Activated T-cell treated with anti-CD3 and anti-CD28 coated beads, Interleukin-2, amount 50 U/mL, for 4 hours (primary cell): ENCODE measurements at regions not wholly inside any gene's neighbourhood (a gene's known extent, or its start where the extent isn't known, plus 50 kb on each side); places are given as distances from the start of the nearest gene placed in this dataset.
"Not testable (repeated sequence)": the region's sequence is repeated elsewhere in the genome, so short reads cannot be mapped to it uniquely, and the experiment has no call there.

Experiments
- ATAC-seq, 2 donors: fragments of 200-7000 bp; cut with Tn5 transposase; one replicate each; pipeline ENCODE4 v1.10.0; 2021
- DNase-seq: peaks from one replicate; pipeline ENCODE4 v3.0.0-alpha.2; 2020
- H3K27me3 Mint-ChIP-seq: one replicate; pipeline ENCODE4 v1.8.0; 2021; ENCODE audit warnings: low read depth, mixed read lengths
- H3K36me3 Mint-ChIP-seq: one replicate; pipeline ENCODE4 v1.8.0; 2022; ENCODE audit warnings: mixed read lengths; ENCODE audit not compliant: insufficient read depth
- H3K4me1 Mint-ChIP-seq: one replicate; pipeline ENCODE4 v1.8.0; 2021; ENCODE audit warnings: low read depth, mixed read lengths
- H3K4me3 Mint-ChIP-seq: one replicate; pipeline ENCODE4 v1.8.0; 2021; ENCODE audit warnings: mild to moderate bottlenecking, moderate library complexity, mixed read lengths
- H3K9me3 Mint-ChIP-seq: one replicate; pipeline ENCODE4 v1.8.0; 2021; ENCODE audit warnings: mixed read lengths

DNA sequence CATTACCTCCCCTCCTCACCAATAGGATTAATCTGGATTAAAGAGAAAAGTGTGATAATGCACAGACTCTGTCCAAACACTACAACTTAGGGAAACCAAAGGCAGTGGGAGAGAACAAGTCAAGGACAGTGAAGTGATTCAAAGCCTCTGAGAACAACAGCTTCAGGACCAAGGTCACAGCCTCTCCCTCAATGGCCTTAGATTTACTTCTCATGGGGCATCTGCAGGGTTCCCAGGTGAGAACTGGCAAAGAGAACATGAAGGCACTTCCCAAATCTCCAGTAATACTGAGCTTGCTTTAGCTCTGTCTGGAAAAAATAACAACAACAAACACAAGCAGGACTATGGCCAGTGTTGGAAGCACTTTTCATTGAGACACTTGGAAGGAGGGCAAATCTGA is 99.8 kb upstream of the GOLGA6L22 start:
- H3K36me3 Mint-ChIP-seq, H3K27me3 Mint-ChIP-seq: not testable (repeated sequence)

DNA sequence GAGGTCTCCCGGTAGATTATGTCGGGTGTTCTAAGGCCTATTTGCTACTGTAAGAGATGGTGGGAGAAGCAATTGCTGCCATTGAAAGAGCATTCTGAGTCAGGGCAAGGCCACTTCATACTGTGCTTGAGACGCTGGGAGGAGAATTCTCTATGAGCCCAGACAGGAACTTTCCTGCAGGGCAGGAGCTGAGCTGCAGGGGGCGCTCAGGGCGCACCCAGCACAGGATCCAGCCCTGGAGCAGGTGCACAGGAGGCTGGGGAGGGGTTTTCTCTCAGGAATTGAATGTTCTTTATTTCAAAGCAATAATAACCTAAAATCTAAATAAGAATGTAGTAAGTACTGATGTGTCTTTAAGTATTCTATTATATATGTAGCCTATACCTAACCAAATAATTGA is 99.1 kb upstream of the GOLGA6L22 start:
- DNase-seq, H3K27me3 Mint-ChIP-seq, H3K4me3 Mint-ChIP-seq, H3K36me3 Mint-ChIP-seq, H3K4me1 Mint-ChIP-seq, H3K9me3 Mint-ChIP-seq: not testable (repeated sequence)
- ATAC-seq = peak; percentile 81 to 85

More for the DNA sequence above, 99.8 kb upstream of the GOLGA6L22 start:
- DNase-seq, H3K4me1 Mint-ChIP-seq, ATAC-seq, H3K4me3 Mint-ChIP-seq, H3K9me3 Mint-ChIP-seq: not testable (repeated sequence)

DNA sequence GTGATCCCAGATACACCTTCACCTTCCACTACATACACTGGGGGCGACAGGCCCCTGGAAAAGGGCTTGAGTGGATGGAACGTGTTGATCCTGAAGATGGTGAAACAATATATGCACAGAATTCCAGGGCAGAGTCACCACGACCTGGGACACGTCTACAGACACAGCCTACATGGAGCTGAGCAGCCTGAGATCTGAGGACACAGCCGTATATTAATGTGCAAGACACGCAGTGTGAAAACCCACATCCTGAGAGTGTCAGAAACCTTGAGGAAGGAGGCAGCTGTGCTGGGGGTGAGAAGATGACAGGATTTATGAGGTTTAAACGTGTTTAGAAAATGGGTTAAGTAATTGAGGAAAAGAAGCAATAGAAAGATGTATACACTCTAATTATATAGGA is 98.0 kb upstream of the GOLGA6L22 start:
- H3K27me3 Mint-ChIP-seq, H3K9me3 Mint-ChIP-seq, H3K36me3 Mint-ChIP-seq, DNase-seq, H3K4me3 Mint-ChIP-seq, H3K4me1 Mint-ChIP-seq: not testable (repeated sequence)
- ATAC-seq = peak; percentile 29 to 50

DNA sequence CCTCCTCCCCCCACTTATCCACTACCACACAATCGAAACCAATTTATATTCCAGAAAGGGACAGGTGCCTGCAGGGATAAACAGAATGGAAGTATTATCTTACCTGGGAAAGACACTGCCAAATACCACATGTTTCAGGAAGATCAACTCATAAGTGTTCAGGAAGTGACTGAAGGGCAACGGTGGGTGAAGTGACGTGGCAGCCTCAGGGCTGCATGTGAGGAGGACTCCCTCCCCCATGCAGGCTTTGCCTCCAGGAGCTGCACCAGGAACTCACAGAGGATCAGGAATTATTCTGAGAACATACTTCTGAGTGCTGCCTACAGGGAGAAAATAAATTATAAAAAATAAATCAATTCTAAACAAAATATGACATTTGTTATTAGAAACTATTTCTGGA is 96.2 kb upstream of the GOLGA6L22 start:
- H3K4me1 Mint-ChIP-seq, H3K36me3 Mint-ChIP-seq, DNase-seq, H3K4me3 Mint-ChIP-seq, H3K27me3 Mint-ChIP-seq, ATAC-seq, H3K9me3 Mint-ChIP-seq: not testable (repeated sequence)

DNA sequence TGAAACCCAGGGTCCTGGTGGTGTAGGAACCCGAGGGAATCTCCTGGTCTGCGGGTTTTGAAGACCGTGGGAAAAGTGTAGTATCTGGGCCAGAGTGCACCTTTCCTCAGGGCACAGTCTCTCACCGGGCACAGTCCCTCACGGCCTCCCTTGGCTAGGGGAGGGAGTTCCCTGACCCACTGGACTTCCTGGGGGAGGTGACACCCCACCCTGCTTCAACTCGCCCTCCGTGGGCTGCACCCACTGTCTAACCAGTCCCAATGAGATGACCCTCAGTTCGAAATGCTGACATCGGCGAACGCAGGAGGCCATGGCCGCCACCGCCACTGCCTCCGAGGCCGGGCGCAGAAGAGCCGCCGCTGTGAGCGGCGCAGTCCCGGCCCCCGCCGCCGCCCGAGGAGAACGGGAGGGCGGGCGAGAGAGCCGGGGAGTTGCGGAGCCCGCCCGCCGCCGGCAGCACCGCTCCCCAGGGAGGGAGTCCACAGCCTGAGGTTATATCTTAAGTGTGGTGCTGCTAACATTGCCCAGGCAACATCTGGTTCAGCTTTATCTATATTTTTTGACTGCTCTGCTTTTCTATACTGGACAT is 87.4 kb upstream of the GOLGA6L22 start:
- ATAC-seq = peak; percentile 14 to 32
- H3K27me3 Mint-ChIP-seq, H3K4me1 Mint-ChIP-seq, H3K36me3 Mint-ChIP-seq, DNase-seq, H3K9me3 Mint-ChIP-seq, H3K4me3 Mint-ChIP-seq: not testable (repeated sequence)

DNA sequence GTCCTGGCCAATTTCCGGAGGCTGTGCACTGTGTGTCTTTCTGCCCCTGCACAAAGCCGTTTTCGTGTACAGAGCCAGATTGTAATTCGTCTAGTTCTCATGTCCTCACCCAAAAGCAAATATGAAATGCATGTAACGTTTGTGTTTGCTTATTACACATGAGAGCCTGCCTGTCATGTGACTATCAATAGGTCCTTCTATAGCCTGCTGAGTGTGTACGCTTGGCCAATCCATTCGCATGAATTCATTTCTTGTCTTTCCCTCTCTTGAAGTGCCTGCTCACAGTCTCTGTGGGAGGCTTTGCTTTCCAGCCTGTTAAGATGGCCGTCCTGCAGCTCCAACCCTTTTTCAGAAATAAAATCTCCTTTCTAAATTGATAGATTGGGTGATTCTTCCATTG is 84.2 kb upstream of the GOLGA6L22 start:
- H3K36me3 Mint-ChIP-seq, H3K4me1 Mint-ChIP-seq, ATAC-seq, H3K27me3 Mint-ChIP-seq, H3K4me3 Mint-ChIP-seq, DNase-seq, H3K9me3 Mint-ChIP-seq: not testable (repeated sequence)

DNA sequence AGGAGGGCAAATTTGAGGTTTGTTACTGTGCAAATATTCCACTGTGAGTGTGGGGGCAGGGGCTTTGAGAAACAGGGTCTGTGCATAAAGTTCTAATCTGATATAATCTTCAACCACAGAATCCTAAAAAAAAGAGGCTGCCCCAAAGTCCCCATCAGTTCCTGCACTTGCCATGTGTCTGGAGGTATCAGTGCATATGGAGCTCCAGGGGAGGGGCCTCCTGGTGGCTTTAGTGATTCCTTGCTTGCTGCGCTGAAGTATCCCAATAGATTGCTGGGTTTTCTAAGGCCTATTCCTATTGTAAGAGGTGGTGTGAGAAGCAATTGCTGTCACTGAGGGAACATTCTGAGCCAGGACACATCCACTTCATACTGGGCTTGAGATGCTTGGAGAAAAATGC is 82.9 kb upstream of the GOLGA6L22 start:
- not testable (repeated sequence) for H3K9me3 Mint-ChIP-seq, H3K4me1 Mint-ChIP-seq, ATAC-seq, H3K4me3 Mint-ChIP-seq, H3K36me3 Mint-ChIP-seq, H3K27me3 Mint-ChIP-seq, DNase-seq

DNA sequence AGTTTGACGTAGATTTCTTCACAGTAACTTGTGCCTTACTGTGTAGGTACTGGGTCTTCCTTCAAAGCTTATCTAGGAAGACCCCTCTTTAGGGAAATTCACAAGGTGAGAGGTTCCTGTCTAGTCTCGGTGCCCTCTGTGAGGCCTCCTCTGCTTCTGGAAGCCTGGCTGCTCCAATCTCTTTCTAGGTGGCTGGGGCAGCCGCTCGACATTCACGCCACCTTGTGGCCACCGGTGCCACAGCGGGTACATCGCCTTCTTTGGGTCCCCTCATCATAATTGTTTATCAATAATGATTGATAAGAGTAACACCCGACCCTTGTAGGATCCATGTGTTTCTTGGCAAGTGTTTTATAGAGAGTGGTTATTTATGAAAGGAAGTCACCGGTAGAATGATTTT is 80.8 kb upstream of the GOLGA6L22 start:
- H3K27me3 Mint-ChIP-seq, DNase-seq, H3K9me3 Mint-ChIP-seq, H3K4me3 Mint-ChIP-seq, H3K36me3 Mint-ChIP-seq, H3K4me1 Mint-ChIP-seq: not testable (repeated sequence)
- ATAC-seq = peak; percentile 65 to 67

DNA sequence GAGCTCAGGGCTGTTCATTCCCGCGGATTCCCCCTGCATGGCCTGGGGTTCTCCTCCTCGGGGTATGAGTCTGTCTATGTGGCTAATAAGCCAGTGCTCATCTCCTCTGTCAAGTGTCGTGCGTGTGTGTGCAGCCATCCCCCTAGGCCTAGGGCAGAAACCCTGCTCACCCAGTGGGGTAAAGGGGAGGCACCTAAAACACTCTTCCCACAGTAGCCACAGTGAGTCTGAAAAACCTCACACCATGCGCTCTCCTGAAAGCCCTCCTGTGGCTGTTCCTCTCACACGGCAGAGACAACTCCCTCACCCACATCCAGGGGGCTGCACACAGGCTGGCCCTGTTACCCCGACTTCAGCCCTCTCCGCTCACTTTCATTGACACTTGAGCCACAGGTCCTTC is 71.0 kb upstream of the GOLGA6L22 start:
- H3K27me3 Mint-ChIP-seq, H3K4me3 Mint-ChIP-seq, H3K4me1 Mint-ChIP-seq, H3K9me3 Mint-ChIP-seq, DNase-seq, H3K36me3 Mint-ChIP-seq, ATAC-seq: not testable (repeated sequence)

DNA sequence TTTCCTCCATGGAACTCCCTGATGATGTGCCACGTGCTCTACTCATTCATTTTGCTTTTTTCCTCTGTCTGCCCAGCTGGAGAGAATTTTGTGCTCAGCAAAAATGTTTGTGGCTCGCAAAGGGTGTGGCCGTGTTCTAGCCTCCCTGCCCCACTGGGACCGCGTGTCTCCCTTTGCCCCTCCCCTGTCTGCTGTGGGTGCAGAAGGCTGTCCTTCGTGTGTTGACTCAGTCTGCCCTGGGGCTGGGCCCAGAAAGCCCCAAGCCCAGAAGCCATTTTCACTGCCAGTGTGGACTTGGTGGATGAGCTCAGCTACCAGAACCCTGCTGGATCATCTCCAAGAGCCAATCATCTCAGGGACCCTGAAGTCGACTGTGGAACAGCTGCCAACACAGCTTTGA is 70.3 kb upstream of the GOLGA6L22 start:
- not testable (repeated sequence) for DNase-seq, H3K36me3 Mint-ChIP-seq, H3K4me3 Mint-ChIP-seq, ATAC-seq, H3K27me3 Mint-ChIP-seq, H3K9me3 Mint-ChIP-seq, H3K4me1 Mint-ChIP-seq

DNA sequence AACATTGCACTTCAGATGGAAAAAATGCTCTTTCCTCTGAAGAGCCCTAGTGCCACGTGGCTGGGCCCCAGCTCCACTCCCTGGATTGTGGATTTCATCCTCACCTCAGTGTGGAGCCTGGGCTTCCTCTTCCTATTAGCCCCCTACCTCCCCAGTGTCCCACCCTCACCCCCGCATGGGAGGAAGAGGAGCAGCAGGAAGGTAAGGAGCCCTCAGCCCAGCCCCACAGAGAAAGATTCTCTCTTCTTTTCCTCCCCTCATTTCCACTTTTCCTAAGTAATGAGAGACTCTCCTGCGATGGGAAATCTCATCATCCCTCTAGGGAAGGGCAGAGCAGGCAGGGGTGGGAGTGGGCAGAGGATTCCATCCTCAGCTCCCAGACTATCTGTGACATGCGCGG is 57.5 kb upstream of the GOLGA6L22 start:
- H3K27me3 Mint-ChIP-seq, H3K4me1 Mint-ChIP-seq, H3K4me3 Mint-ChIP-seq, H3K9me3 Mint-ChIP-seq, DNase-seq, H3K36me3 Mint-ChIP-seq, ATAC-seq: not testable (repeated sequence)

DNA sequence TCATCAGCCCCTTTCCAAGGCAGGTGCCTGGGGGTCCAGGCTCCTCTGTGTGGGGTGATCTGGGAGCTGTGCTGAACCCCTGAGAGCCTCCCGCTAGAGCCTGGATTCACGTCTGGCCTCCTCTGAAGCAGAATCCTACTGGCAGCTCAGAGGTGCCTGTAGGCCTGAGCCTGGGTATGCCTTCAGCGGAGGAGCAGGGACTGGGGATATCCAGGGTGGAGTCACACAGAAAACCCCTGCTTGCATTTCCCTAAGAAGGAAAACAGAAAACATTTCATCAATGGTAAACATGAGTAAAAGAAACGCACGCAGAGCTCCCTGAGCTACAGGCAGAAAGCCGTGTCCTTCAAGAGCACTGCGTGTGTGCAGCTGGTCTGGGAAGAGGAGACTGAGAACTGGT is 57.0 kb upstream of the GOLGA6L22 start:
- H3K27me3 Mint-ChIP-seq, ATAC-seq, DNase-seq, H3K9me3 Mint-ChIP-seq, H3K4me3 Mint-ChIP-seq, H3K36me3 Mint-ChIP-seq, H3K4me1 Mint-ChIP-seq: not testable (repeated sequence)

DNA sequence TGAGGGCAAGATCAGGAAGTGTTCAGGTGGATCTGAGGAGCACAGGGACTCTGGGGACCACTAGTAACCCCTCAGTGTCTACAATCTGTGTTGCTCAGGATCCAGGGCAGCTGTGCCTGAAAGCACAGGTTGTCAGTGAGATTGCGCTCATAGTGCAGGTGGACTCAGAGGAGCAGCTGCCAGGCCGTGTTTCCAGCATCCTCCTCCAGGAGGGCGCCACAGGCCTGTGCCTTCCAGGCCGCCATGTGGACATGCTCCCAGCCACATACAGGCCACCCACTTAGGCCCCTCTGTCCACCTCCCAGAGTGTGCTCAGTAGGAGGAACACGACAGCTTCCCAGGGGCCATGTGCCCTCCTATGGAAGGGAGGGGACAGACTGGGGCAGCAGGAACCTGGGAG is 52.9 kb upstream of the GOLGA6L22 start:
- H3K9me3 Mint-ChIP-seq, H3K27me3 Mint-ChIP-seq, H3K36me3 Mint-ChIP-seq, H3K4me1 Mint-ChIP-seq, H3K4me3 Mint-ChIP-seq, ATAC-seq, DNase-seq: not testable (repeated sequence)
